ENCODE measurements at regions not wholly inside any gene's neighbourhood (a gene's known extent, or its start where the extent isn't known, plus 50 kb on each side); places are given as distances from the start of the nearest gene placed in this dataset.
A peak's percentile ranks its signal among the peaks of the same experiment; 100 is the strongest.

- Histone ChIP-seq H3K36me3 (replicated peaks; ENCODE audit: insufficient read depth, low read length) (no peaks in the 10 kb centered on the region), H3K9me2 (replicated peaks; ENCODE audit: insufficient read depth, low read length) (no peaks in the 10 kb centered on the region), H3K4me2 (ENCODE audit: low read depth, low read length) (no peak overlapping the region), H2AFZ (ENCODE audit: low read length) (no peak overlapping the region), H3K4me3 (ENCODE audit: low read length) (no peak overlapping the region), H4K20me1 (ENCODE audit: insufficient read depth, low read length) (no peaks in the 10 kb centered on the region), H3K9ac (ENCODE audit: low read length) (no peak overlapping the region), H3K79me2 (ENCODE audit: low read length) (no peaks in the 10 kb centered on the region), H3K9me3 (replicated peaks; ENCODE audit: insufficient read depth, low read length) (no peaks in the 10 kb centered on the region), H3K4me1 (ENCODE audit: low read length) (peaks cover 8% of the 10 kb centered on the region), H3K27ac (ENCODE audit: low read length) (no peak overlapping the region), H3K27me3 (replicated peaks; ENCODE audit: insufficient read depth, low read length) (no peaks in the 10 kb centered on the region), H3F3A (ENCODE audit: insufficient read depth, low read length) (no peaks in the 10 kb centered on the region)
- no peak for DNase-seq
- TF ChIP-seq EZH2 (optimal IDR thresholded peaks at IDR 0.05; ENCODE audit: low read depth, low read length) (no peak), CTCF (IDR thresholded peaks at IDR 0.05; ENCODE audit: low read length) (no peak)
Observed at GRCh38 chr18:64210401-64210949, 61.6 kb upstream of the LINC00305 start.

GRCh38 chr18:64208516-64208915, 59.6 kb upstream of the LINC00305 start:
- no peak for DNase-seq
- Histone ChIP-seq H2AFZ (ENCODE audit: low read length) (no peak overlapping the region), H3K4me1 (ENCODE audit: low read length) (peaks cover 8% of the 10 kb centered on the region)

GRCh38 chr18:64207820-64208219, 58.9 kb upstream of the LINC00305 start:
- H3K27me3 ChIP-seq (replicated peaks; ENCODE audit: insufficient read depth, low read length) = no peaks in the 10 kb centered on the region
- peak overlapping the region; percentile 41; the same call in 1 of the 2 replicates for H3K4me2 ChIP-seq (ENCODE audit: low read depth, low read length)

More at GRCh38 chr18:64208516-64208915, 59.6 kb upstream of the LINC00305 start:
- no peak overlapping the region for H3K9ac ChIP-seq (ENCODE audit: low read length)
- H3K36me3 ChIP-seq (replicated peaks; ENCODE audit: insufficient read depth, low read length) = no peaks in the 10 kb centered on the region
- no peak overlapping the region for H3K27ac ChIP-seq (ENCODE audit: low read length)
- H3K79me2 ChIP-seq (ENCODE audit: low read length) = no peaks in the 10 kb centered on the region
- no peaks in the 10 kb centered on the region for H3K9me3 ChIP-seq (replicated peaks; ENCODE audit: insufficient read depth, low read length)
- no peak overlapping the region for H3K4me2 ChIP-seq (ENCODE audit: low read depth, low read length)
- H3F3A ChIP-seq (ENCODE audit: insufficient read depth, low read length) = no peaks in the 10 kb centered on the region
- no peaks in the 10 kb centered on the region for H3K9me2 ChIP-seq (replicated peaks; ENCODE audit: insufficient read depth, low read length)
- no peak overlapping the region for H3K4me3 ChIP-seq (ENCODE audit: low read length)
- H3K27me3 ChIP-seq (replicated peaks; ENCODE audit: insufficient read depth, low read length) = no peaks in the 10 kb centered on the region
- TF ChIP-seq EZH2phosphoT487 (IDR thresholded peaks at IDR 0.05; ENCODE audit: low read length) = no peak
- no peaks in the 10 kb centered on the region for H4K20me1 ChIP-seq (ENCODE audit: insufficient read depth, low read length)

More at GRCh38 chr18:64207820-64208219, 58.9 kb upstream of the LINC00305 start:
- Histone ChIP-seq H3F3A (ENCODE audit: insufficient read depth, low read length) (no peaks in the 10 kb centered on the region), H3K9me3 (replicated peaks; ENCODE audit: insufficient read depth, low read length) (no peaks in the 10 kb centered on the region), H3K9ac (ENCODE audit: low read length) (no peak overlapping the region), H3K4me3 (ENCODE audit: low read length) (no peak overlapping the region; the same call in 1 of the 2 replicates), H3K27ac (ENCODE audit: low read length) (no peak overlapping the region), H4K20me1 (ENCODE audit: insufficient read depth, low read length) (no peaks in the 10 kb centered on the region), H3K9me2 (replicated peaks; ENCODE audit: insufficient read depth, low read length) (no peaks in the 10 kb centered on the region), H3K36me3 (replicated peaks; ENCODE audit: insufficient read depth, low read length) (no peaks in the 10 kb centered on the region), H3K79me2 (ENCODE audit: low read length) (no peaks in the 10 kb centered on the region), H2AFZ (ENCODE audit: low read length) (no peak overlapping the region), H3K4me1 (ENCODE audit: low read length) (peaks cover 8% of the 10 kb centered on the region)
- DNase-seq = peak; percentile 42
- TF ChIP-seq EZH2phosphoT487 (IDR thresholded peaks at IDR 0.05; ENCODE audit: low read length) = no peak
- no peak for TF ChIP-seq EZH2 (optimal IDR thresholded peaks at IDR 0.05; ENCODE audit: low read depth, low read length)
- no peak for TF ChIP-seq CTCF (IDR thresholded peaks at IDR 0.05; ENCODE audit: low read length)

Data from MM.1S (cell line).